Panc1 (cell line): ENCODE measurements at regions not wholly inside any gene's neighbourhood (a gene's known extent, or its start where the extent isn't known, plus 50 kb on each side); places are given as distances from the start of the nearest gene placed in this dataset.

Experiments
- POLR2AphosphoS5 ChIP-seq: IDR thresholded peaks from 2 replicates; pipeline ENCODE4 v1.6.1; 2012; ENCODE audit warnings: mild to moderate bottlenecking, low read depth, low read length, moderate library complexity
- REST ChIP-seq, 2 experiments: IDR thresholded peaks; 2 replicates each; pipeline ENCODE4 v1.6.1; 2011 to 2012; ENCODE audit warnings: low read depth in 2 of 2, control low read depth in 1 of 2, low read length in 1 of 2, mild to moderate bottlenecking in 1 of 2, moderate library complexity in 1 of 2; ENCODE audit not compliant: insufficient read depth in 1 of 2
- TCF7L2 ChIP-seq: IDR thresholded peaks from 2 replicates; pipeline ENCODE4 v1.6.1; 2011; ENCODE audit warnings: mild to moderate bottlenecking, low read depth, low read length, inconsistent platforms
- TF ChIP-seq, protein P1 (sequence below): fragments of 450-650 bp; IDR thresholded peaks from 2 replicates; pipeline ENCODE4 v1.5.1; 2017; ENCODE audit warnings: mild to moderate bottlenecking

DNA sequence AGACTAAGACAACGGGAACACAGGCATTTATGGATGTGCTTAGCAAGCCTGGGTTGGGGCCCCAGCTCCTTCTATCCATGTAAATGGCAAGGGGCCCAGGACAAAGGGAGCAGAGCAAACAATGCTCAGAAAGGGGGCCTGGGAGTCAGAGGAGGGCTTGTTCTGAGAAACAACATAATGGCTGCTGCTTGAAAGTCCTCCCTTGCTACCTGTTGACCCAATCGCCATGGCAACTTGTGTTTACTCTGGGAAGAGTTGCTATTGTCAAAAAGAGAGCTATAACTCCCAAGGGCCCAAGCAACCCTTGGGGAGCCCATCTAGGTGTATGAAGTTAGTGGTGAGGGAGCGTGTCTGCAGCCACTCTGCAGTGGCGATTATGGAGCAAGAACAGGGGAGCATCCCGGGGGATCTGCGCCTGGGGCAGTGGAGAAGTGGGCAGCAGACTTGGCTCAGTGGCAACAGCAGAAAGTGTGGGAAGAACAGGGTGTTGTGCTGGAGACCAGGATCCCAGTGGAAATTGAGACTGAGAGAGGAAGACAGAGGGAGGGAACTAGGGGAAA lies 118.7 kb upstream of the NLRP1 start:
- TF ChIP-seq, protein P1, sequence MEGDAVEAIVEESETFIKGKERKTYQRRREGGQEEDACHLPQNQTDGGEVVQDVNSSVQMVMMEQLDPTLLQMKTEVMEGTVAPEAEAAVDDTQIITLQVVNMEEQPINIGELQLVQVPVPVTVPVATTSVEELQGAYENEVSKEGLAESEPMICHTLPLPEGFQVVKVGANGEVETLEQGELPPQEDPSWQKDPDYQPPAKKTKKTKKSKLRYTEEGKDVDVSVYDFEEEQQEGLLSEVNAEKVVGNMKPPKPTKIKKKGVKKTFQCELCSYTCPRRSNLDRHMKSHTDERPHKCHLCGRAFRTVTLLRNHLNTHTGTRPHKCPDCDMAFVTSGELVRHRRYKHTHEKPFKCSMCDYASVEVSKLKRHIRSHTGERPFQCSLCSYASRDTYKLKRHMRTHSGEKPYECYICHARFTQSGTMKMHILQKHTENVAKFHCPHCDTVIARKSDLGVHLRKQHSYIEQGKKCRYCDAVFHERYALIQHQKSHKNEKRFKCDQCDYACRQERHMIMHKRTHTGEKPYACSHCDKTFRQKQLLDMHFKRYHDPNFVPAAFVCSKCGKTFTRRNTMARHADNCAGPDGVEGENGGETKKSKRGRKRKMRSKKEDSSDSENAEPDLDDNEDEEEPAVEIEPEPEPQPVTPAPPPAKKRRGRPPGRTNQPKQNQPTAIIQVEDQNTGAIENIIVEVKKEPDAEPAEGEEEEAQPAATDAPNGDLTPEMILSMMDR = no peak
- TF ChIP-seq POLR2AphosphoS5 = no peak
- TF ChIP-seq REST (IDR thresholded peaks at IDR 0.05; ENCODE audit: insufficient read depth in 1 of 2, low read depth in 2 of 2, low read length in 1 of 2) = no peak
- no peak for TF ChIP-seq TCF7L2
